HCT116 (cell line): ENCODE measurements at regions not wholly inside any gene's neighbourhood (a gene's known extent, or its start where the extent isn't known, plus 50 kb on each side); places are given as distances from the start of the nearest gene placed in this dataset.

Experiments
- ATAC-seq: fragments of 200-7000 bp; cut with Tn5 transposase; 2 replicates; pipeline ENCODE4 v1.9.1; 2020; ENCODE audit warnings: mild to moderate bottlenecking, moderate library complexity
- BruUV-seq: library from RNA; stranded (reverse); fragments of 400-500 nt; replicated peaks from 2 replicates; lab custom pipeline; 2021; lab: Mats Ljungman, UMichigan
- CTCF ChIA-PET: fragments of 300-600 bp; sonication (Branson Sonifier 250); formaldehyde crosslinking; loops from one replicate; lab custom pipeline; 2021; ENCODE audit warnings: antibody characterized with exemption; lab: Charles Lee
- POLR2A ChIA-PET: fragments of 300-600, 350-600 bp; sonication (Branson Sonifier 250); formaldehyde crosslinking; loops from one replicate; lab custom pipeline; 2021; ENCODE audit warnings: antibody characterized with exemption; lab: Charles Lee
- RAD21 ChIA-PET, 2 experiments: fragments of 300-600 bp; sonication (Branson Sonifier 250); formaldehyde crosslinking; loops; one replicate each; lab custom pipeline; 2023; ENCODE audit warnings: low total read pairs in 2 of 2; ENCODE audit not compliant: uncharacterized antibody in 2 of 2, unreplicated experiment in 2 of 2, low non-redundant PET in 1 of 2; lab: Charles Lee
- DNase-seq: peaks from one replicate; pipeline ENCODE4 v3.0.0-alpha.2; 2010; ENCODE audit warnings: low read depth, low spot score
- H2AFZ ChIP-seq: fragments of 200-600 bp; shearing (Covaris generic), sonication (generic); 2 replicates; pipeline ENCODE4 v1.6.1; 2017; ENCODE audit warnings: low read depth, mixed run types, mixed read lengths, antibody characterized with exemption, low read length; ENCODE audit not compliant: poor library complexity, severe bottlenecking
- H3K27ac ChIP-seq: 2 replicates; pipeline ENCODE4 v1.5.1; 2012; ENCODE audit warnings: low read depth, low read length
- H3K27me3 ChIP-seq: fragments of 200-600 bp; sonication (generic); 2 replicates; pipeline ENCODE4 v1.6.1; 2016; ENCODE audit warnings: mixed run types, low read length, mixed read lengths; ENCODE audit not compliant: insufficient read depth
- H3K36me3 ChIP-seq, 2 experiments: fragments of 200-500 bp in 1 of 2; fragments of 200-600 bp in 1 of 2; sonication (Bioruptor generic) in 1 of 2; sonication (generic) in 1 of 2; 2 replicates each; pipeline versions ENCODE4 v1.5.1 to v1.6.1; 2014 to 2016; ENCODE audit warnings: low read length in 2 of 2, inconsistent platforms in 1 of 2, mixed read lengths in 1 of 2, mixed run types in 1 of 2; ENCODE audit not compliant: insufficient read depth in 2 of 2, control insufficient read depth in 1 of 2
- H3K4me1 ChIP-seq, 2 experiments: fragments of 200-600 bp in 1 of 2; sonication (generic) in 1 of 2; 2 replicates each; pipeline versions ENCODE4 v1.5.1 to v1.6.1; 2012 to 2017; ENCODE audit warnings: low read length in 2 of 2, inconsistent platforms in 1 of 2, mild to moderate bottlenecking in 1 of 2, mixed read lengths in 1 of 2, mixed run types in 1 of 2, moderate library complexity in 1 of 2; ENCODE audit not compliant: insufficient read depth in 2 of 2, control insufficient read depth in 1 of 2
- H3K4me2 ChIP-seq: fragments of 200-600 bp; sonication (generic); 2 replicates; pipeline ENCODE4 v1.6.1; 2017; ENCODE audit warnings: mixed run types, low read length, mixed read lengths
- H3K4me3 ChIP-seq, 2 experiments: fragments of 200-600 bp in 1 of 2; sonication (generic) in 1 of 2; replicated peaks in 1 of 2; 2 replicates each; pipeline ENCODE4 v1.5.1; 2011 to 2016; ENCODE audit warnings: low read length in 2 of 2, control low read depth in 1 of 2, low read depth in 1 of 2, mild to moderate bottlenecking in 1 of 2, mixed read lengths in 1 of 2, mixed run types in 1 of 2
- H3K79me2 ChIP-seq: fragments of 200-600 bp; sonication (generic); 2 replicates; pipeline ENCODE4 v1.6.1; 2017; ENCODE audit warnings: mild to moderate bottlenecking, mixed run types, low read length, moderate library complexity, mixed read lengths; ENCODE audit not compliant: insufficient read depth
- H3K9ac ChIP-seq: fragments of 200-600 bp; sonication (generic); 2 replicates; pipeline ENCODE4 v1.6.1; 2016; ENCODE audit warnings: low read length, mixed read lengths
- H3K9me2 ChIP-seq: fragments of 200-600 bp; sonication (generic), shearing (Covaris generic); 2 replicates; pipeline ENCODE4 v1.6.1; 2017; ENCODE audit warnings: mixed run types, mild to moderate bottlenecking, moderate library complexity; ENCODE audit not compliant: insufficient read depth
- H3K9me3 ChIP-seq, 2 experiments: fragments of 200-500 bp in 1 of 2; fragments of 200-600 bp in 1 of 2; sonication (Bioruptor generic) in 1 of 2; sonication (generic) in 1 of 2; 2 replicates each; pipeline ENCODE4 v1.6.1; 2014 to 2017; ENCODE audit warnings: low read length in 2 of 2, mixed read lengths in 2 of 2, inconsistent platforms in 1 of 2, low read depth in 1 of 2, mild to moderate bottlenecking in 1 of 2, mixed run types in 1 of 2, moderate library complexity in 1 of 2; ENCODE audit not compliant: control insufficient read depth in 1 of 2, insufficient read depth in 1 of 2
- H4K20me1 ChIP-seq: fragments of 200-600 bp; sonication (generic), shearing (Covaris generic); 2 replicates; pipeline ENCODE4 v1.6.1; 2017; ENCODE audit warnings: mixed run types, mild to moderate bottlenecking, moderate library complexity; ENCODE audit not compliant: insufficient read depth
- CBX3 ChIP-seq: IDR thresholded peaks from 2 replicates; pipeline ENCODE4 v1.6.1; 2012; ENCODE audit warnings: low read depth
- JUND ChIP-seq: IDR thresholded peaks from 2 replicates; pipeline ENCODE4 v1.6.1; 2012
- POLR2A ChIP-seq: IDR thresholded peaks from 2 replicates; pipeline ENCODE4 v1.7.0; 2011; ENCODE audit warnings: borderline replicate concordance; ENCODE audit not compliant: insufficient read depth, insufficient read length; ENCODE audit errors: extremely low read depth
- SRF ChIP-seq: IDR thresholded peaks from 2 replicates; pipeline ENCODE4 v1.6.1; 2012; ENCODE audit warnings: low read depth
- intact Hi-C: fragments of 100-400 bp; cut with micrococcal nuclease; formaldehyde crosslinking; loops from 2 replicates; pipeline ENCODE4 v1.10.0; 2022
- TF ChIP-seq, protein P1 (sequence below): IDR thresholded peaks from 2 replicates; pipeline ENCODE4 v1.6.1; 2012
- TF ChIP-seq, protein P2 (sequence below): IDR thresholded peaks from 2 replicates; pipeline ENCODE4 v1.6.1; 2012
- TF ChIP-seq, protein P3 (sequence below), 3 experiments: fragments of 200-600 bp in 1 of 3; sonication (generic) in 1 of 3; IDR thresholded peaks in 2 of 3; conservative IDR thresholded peaks in 1 of 3; 2 replicates each; pipeline ENCODE4 v1.5.1; 2012 to 2017; ENCODE audit warnings: low read depth in 2 of 3, low read length in 2 of 3, antibody characterized with exemption in 1 of 3, borderline replicate concordance in 1 of 3, control low read depth in 1 of 3, mild to moderate bottlenecking in 1 of 3, mixed read lengths in 1 of 3, mixed run types in 1 of 3, moderate library complexity in 1 of 3; ENCODE audit not compliant: insufficient read depth in 1 of 3

DNA sequence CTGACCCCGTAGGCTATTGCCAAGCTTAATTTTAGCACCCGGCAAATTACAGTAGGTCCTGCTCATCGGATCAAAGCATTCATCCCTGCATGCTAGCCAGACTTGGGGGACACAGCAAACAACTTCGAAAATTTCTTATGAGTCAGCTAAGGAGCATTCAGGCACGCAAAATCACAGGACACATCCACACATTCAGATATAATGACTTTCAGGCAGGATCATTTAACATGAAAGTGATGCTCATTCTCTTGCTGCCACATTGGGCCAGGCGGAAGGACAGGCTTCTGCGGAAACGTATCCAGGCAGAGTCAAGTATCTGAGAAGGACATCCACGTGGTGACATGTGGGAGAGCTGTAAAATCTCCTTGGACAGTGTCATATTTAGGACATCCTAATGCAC, 474.0 kb upstream of the NRP1 start:
- peaks cover 5 to 6% of the 10 kb centered on the region in 2 experiments; a peak in 3 of 4 replicates for H3K4me1 ChIP-seq
- TF ChIP-seq, protein P1, sequence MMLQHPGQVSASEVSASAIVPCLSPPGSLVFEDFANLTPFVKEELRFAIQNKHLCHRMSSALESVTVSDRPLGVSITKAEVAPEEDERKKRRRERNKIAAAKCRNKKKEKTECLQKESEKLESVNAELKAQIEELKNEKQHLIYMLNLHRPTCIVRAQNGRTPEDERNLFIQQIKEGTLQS, result no peak
- TF ChIP-seq POLR2A, result no peak
- TF ChIP-seq CBX3, result no peak
- TF ChIP-seq JUND, result no peak
- TF ChIP-seq, protein P2, sequence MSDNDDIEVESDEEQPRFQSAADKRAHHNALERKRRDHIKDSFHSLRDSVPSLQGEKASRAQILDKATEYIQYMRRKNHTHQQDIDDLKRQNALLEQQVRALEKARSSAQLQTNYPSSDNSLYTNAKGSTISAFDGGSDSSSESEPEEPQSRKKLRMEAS, result no peak
- TF ChIP-seq SRF, result no peak
- TF ChIP-seq, protein P3, sequence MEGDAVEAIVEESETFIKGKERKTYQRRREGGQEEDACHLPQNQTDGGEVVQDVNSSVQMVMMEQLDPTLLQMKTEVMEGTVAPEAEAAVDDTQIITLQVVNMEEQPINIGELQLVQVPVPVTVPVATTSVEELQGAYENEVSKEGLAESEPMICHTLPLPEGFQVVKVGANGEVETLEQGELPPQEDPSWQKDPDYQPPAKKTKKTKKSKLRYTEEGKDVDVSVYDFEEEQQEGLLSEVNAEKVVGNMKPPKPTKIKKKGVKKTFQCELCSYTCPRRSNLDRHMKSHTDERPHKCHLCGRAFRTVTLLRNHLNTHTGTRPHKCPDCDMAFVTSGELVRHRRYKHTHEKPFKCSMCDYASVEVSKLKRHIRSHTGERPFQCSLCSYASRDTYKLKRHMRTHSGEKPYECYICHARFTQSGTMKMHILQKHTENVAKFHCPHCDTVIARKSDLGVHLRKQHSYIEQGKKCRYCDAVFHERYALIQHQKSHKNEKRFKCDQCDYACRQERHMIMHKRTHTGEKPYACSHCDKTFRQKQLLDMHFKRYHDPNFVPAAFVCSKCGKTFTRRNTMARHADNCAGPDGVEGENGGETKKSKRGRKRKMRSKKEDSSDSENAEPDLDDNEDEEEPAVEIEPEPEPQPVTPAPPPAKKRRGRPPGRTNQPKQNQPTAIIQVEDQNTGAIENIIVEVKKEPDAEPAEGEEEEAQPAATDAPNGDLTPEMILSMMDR (IDR thresholded peaks at IDR 0.05 in 2 of 3, conservative IDR thresholded peaks at IDR 0.05 in 1 of 3; ENCODE audit: borderline replicate concordance in 1 of 3, insufficient read depth in 1 of 3, low read depth in 2 of 3, low read length in 2 of 3), result no peak
- TF ChIP-seq, all 23 proteins: peak for 0
- POLR2A ChIA-PET, result no interaction called here
- no peak overlapping the region for H3K4me2 ChIP-seq
- no peaks in the 10 kb centered on the region for H3K9me2 ChIP-seq
- CTCF ChIA-PET, result no interaction called here
- H3K27ac ChIP-seq, result no peak overlapping the region
- BruUV-seq, result no TSS peak
- H3K9ac ChIP-seq, result no peak overlapping the region
- DNase-seq (no peak), ATAC-seq (no peak)
- no peaks in the 10 kb centered on the region for H3K79me2 ChIP-seq
- no peak overlapping the region for H2AFZ ChIP-seq
- H3K4me3 ChIP-seq, result no peak overlapping the region
- H3K27me3 ChIP-seq, result no peaks in the 10 kb centered on the region
- no peaks in the 10 kb centered on the region for H3K9me3 ChIP-seq
- RAD21 ChIA-PET, result no interaction called here
- intact Hi-C loops, result no loop called here
- H4K20me1 ChIP-seq, result no peaks in the 10 kb centered on the region
- H3K36me3 ChIP-seq, result no peaks in the 10 kb centered on the region
